A549 (cell line): ENCODE measurements at regions not wholly inside any gene's neighbourhood (a gene's known extent, or its start where the extent isn't known, plus 50 kb on each side); places are given as distances from the start of the nearest gene placed in this dataset.

ENCODE experiments used
- EP300 ChIP-seq, 2 experiments: fragments of >200 bp; sonication (Bioruptor Twin); formaldehyde crosslinking; IDR thresholded peaks; 2 replicates in 1 of 2; 3 replicates in 1 of 2; pipeline ENCODE4 v1.6.1; 2016 to 2017
- KDM1A ChIP-seq: fragments of 200-600 bp; sonication (generic); IDR thresholded peaks from 2 replicates; pipeline ENCODE4 v1.6.1; 2016; ENCODE audit warnings: low read depth, mild to moderate bottlenecking
- PHF8 ChIP-seq: fragments of 200-600 bp; sonication (generic); IDR thresholded peaks from 2 replicates; pipeline ENCODE4 v1.6.1; 2016; ENCODE audit warnings: low read depth, mild to moderate bottlenecking, antibody characterized with exemption, moderate library complexity, borderline replicate concordance
- POLR2AphosphoS2 ChIP-seq: conservative IDR thresholded peaks from 2 replicates; pipeline ENCODE4 v1.6.1; 2012; ENCODE audit warnings: low read length, improper control_type of control experiment, inconsistent platforms
- RFX5 ChIP-seq: fragments of 450-650 bp; IDR thresholded peaks from 2 replicates; pipeline ENCODE4 v1.7.1; 2014; ENCODE audit warnings: antibody characterized with exemption, mild to moderate bottlenecking, moderate library complexity
- SMC3 ChIP-seq: fragments of >200 bp; sonication (Bioruptor Twin); formaldehyde crosslinking; IDR thresholded peaks from 3 replicates; pipeline ENCODE4 v1.6.1; 2018; ENCODE audit warnings: inconsistent platforms
- USF2 ChIP-seq: fragments of 450-650 bp; IDR thresholded peaks from 2 replicates; pipeline ENCODE4 v1.6.1; 2014; ENCODE audit warnings: antibody characterized with exemption
- ZFP36 ChIP-seq: fragments of 450-650 bp; IDR thresholded peaks from 2 replicates; pipeline ENCODE4 v1.6.1; 2014; ENCODE audit warnings: borderline replicate concordance; ENCODE audit not compliant: partially characterized antibody
- ZNF302 ChIP-seq: fragments of 250-450 bp; sonication (Bioruptor Pico); IDR thresholded peaks from 2 replicates; pipeline ENCODE4 v1.9.0; 2021; ENCODE audit warnings: inconsistent platforms, mild to moderate bottlenecking, moderate library complexity
- TF ChIP-seq, protein P1 (sequence below): fragments of >200 bp; sonication (Bioruptor Twin); formaldehyde crosslinking; IDR thresholded peaks from 3 replicates; pipeline ENCODE4 v1.5.1; 2016

DNA sequence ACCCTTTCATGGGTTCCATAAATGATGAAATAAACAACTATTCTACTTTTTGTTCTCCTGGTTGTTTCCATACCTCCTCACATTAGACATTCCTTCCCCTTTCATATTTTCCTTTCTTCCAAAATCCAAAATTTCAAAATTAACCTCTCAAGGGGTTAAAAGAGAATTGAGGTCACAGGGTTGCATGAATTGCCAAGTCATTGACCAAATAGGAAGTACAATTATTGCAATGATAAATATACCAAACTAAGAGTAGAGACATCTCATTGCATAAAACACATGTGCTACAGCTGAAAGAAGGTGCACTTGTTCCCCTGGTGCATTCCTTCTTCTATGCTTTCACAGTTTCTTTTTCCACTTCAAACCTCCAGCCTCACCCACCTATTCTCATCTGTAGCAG lies 136.1 kb downstream of the KCTD12 start:
- no peak for TF ChIP-seq EP300 (IDR thresholded peaks at IDR 0.05)
- TF ChIP-seq ZNF302 (CRISPR knock-in tag) = no peak
- TF ChIP-seq ZFP36 = no peak
- TF ChIP-seq, protein P1, sequence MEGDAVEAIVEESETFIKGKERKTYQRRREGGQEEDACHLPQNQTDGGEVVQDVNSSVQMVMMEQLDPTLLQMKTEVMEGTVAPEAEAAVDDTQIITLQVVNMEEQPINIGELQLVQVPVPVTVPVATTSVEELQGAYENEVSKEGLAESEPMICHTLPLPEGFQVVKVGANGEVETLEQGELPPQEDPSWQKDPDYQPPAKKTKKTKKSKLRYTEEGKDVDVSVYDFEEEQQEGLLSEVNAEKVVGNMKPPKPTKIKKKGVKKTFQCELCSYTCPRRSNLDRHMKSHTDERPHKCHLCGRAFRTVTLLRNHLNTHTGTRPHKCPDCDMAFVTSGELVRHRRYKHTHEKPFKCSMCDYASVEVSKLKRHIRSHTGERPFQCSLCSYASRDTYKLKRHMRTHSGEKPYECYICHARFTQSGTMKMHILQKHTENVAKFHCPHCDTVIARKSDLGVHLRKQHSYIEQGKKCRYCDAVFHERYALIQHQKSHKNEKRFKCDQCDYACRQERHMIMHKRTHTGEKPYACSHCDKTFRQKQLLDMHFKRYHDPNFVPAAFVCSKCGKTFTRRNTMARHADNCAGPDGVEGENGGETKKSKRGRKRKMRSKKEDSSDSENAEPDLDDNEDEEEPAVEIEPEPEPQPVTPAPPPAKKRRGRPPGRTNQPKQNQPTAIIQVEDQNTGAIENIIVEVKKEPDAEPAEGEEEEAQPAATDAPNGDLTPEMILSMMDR = no peak
- TF ChIP-seq USF2 = no peak
- no peak for TF ChIP-seq PHF8
- no peak for TF ChIP-seq RFX5
- TF ChIP-seq SMC3 = no peak
- TF ChIP-seq KDM1A = no peak
- TF ChIP-seq POLR2AphosphoS2 = no peak
